Mucosa of gallbladder (tissue), 1 donor: ENCODE measurements at regions not wholly inside any gene's neighbourhood (a gene's known extent, or its start where the extent isn't known, plus 50 kb on each side); places are given as distances from the start of the nearest gene placed in this dataset.
A peak's percentile ranks its signal among the peaks of the same experiment; 100 is the strongest.

Source experiments
- DNase-seq: peaks from one replicate; pipeline ENCODE4 v3.0.0-alpha.2; 2020; ENCODE audit warnings: low spot score
- donor health status: DM: no; HTN: no; CAD: no.

DNA sequence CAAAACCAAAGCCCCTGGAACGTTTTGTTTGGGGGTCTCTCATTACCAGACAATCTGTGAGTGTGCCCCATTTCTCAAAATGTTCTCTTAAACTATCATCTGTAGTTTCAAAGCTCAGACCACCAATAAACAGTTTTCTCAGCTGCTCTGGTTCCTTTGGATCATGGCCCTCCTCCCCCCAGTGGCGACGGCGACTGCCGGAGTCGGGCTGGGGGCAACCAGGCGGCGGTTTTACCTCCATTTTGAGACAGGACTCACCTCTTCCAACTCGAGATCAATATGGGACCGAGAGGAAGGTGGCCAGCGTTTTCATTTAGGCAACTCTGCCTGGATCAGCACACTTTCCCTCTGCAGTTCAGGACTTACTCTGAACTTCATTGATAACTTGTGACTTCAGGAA is 141.5 kb upstream of the ZNF32 start:
- DNase-seq, result no peak

DNA sequence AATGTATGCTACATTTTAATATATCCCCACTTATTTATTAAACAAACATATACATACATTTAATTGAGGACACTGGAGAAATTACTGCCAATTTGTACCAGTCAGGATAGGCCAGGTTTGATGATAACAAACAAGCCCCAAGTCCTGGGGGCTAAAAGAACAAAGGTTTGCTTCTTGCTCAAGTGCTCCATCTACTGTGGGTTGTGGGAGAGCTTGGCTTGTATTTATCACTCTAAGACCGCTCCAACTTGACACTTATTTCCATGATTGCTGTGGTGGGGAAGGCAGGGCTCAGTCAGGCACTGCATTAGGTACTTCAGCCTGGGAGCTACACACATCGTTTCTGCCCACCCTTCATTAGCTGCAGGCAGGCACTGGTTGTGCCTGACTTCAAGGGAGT is 136.6 kb upstream of the ZNF32 start:
- DNase-seq, result no peak

DNA sequence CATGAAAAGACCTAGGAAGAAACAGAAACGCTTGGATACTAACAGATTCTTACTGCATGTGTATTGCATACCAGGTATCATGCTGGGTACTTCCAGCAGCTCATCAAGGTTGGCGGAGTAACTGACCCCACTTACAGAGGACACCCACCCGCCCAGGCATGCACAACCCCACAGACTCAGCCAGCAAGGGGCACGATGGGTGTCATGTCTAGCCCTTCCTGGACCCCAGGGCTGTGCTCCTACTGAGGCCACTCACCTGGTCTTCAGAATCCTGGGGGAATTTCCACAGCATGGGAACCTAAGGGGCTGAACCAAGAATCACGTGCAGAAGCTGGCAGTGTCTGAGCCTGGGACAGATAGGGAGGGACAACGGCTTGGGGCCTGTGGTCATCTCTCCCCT is 134.1 kb upstream of the ZNF32 start:
- no peak for DNase-seq

DNA sequence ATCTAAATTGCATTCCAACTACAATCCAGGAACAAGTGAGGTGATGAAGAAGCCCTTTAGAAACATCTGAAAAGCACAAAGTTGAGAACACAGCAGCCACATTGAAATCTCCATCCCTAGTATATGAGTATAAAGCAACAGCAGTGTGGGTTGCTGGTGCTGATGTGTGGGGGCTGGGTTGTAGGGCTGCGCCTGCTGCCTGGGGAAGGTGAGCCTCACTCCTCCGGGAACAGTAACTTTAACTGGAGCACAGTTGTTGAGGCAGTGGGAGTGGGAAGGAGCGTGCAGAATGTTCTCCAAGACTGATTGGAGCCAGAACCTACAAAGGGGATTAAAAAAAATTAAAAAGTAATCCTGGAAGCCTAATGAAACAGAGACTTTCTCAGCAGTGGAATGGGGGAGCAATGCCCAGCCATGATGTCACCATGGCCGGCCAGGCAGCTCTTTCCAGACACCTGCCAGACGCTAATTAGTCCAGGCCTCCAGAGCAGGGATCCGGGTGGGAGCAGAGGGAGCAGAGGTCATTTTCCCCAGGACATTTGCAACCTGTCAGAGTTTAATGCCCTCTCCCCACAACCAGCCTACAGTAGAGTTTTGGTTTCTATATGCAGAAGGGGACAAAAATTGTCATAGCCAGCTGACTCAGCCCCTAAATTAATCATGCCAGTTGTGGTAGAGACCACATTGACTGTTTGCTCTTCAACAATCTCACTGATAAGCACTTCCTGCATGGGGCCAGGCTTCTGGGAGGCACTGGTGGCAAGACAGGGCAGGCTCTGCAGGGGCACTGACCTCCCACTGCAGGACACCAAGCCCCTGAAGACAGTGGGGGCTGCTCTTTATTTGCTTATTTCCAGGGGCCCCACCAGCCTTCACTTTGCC is 133.0 kb upstream of the ZNF32 start:
- peak; percentile 36 for DNase-seq

DNA sequence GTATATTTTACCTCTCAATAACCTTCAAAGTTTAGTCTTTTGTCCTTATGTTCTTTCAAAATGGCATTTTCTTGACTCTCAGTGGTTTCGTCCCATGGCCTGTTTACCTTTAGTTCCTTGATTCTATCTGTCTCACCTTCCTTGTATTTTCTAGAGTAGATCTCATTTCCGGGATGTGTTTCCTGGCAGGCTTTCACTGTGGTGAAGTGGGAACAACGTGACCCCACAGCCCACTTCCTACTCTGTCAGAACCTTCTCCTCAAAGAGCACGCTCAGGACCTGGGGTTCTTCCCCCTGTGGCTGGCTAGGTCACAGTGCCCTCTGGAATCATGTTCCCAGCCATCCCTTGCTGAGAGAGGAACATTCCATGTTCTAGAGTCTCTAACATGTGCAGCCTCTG is 129.9 kb upstream of the ZNF32 start:
- DNase-seq, result no peak

DNA sequence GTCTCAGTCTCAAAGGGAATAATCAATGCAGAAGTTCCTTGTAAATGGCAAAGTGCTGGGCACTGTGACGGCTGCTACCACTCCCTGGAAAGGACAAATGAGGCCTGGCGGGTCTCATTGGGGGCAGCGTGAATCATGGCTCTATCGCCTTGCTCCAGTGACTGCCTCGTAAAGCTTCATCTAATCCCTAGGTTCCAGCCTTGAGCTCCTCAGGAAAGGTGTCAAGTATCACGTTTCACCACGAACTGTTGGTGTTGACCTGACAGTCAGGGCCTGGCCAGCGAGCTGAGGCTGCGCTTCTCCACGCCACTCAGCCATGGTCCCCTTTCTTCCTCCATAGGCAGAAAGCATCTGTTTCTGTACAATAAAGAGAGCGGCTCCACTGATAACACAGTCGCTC is 126.7 kb upstream of the ZNF32 start:
- no peak for DNase-seq

DNA sequence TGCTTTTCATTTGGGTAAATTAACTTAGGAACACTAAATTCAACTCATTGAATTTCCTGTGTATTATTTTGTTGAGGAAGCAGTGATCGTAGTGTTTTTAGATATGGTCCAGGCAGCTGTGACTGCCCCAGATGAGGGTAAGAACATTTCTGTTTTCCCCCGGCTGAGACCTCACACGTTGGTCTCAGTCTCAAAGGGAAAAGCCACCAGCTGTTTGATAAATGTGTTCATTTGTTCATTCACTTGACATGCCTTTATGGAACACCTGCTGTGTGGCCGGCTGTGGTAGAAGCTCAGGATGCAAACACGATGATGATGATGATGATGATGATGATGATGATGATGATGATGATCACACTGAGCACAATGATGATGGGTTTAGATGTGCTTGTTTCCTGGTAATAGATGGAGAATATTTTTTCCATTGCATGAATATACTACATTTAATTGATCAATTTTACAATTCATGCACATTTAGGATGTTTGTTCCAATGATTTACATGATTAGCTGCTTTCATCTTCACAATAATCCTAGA is 125.6 kb upstream of the ZNF32 start:
- no peak for DNase-seq

DNA sequence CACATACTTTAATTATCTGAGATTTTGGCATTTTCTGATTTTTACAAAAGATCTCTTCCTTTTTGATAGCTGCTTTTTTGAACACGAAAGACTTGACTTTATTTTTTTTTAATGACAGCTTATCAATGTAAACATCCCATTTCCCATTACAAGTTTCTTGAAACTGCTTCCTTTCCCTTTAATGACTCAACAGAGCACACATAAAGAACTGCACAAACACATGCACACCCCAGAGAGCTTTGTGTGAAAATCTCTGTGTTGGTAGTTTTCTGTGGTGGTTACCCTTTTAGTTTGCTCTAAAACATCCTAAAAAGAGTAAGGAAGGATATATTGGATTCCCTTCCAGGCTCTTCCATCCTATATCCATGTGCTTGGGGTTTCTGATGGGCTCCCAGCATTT is 125.1 kb upstream of the ZNF32 start:
- DNase-seq, result no peak

DNA sequence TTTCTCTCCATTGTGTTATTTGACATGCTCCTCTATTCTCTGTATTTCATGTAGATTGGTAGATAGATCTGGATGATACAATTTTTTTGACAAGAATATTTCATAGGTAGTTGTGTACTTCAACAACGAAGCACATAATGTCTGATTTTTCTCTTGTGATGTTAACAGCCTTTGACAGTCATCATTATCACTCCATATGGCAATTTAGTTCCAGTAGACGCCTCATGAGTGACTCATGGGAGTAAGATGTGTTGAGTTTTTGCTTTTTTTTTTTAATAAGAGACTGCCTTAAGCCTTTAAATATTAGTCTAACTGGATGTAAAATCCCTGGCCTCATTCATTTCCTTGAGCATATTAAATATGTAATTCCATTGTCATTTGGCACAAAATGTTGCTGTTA is 123.5 kb upstream of the ZNF32 start:
- no peak for DNase-seq

DNA sequence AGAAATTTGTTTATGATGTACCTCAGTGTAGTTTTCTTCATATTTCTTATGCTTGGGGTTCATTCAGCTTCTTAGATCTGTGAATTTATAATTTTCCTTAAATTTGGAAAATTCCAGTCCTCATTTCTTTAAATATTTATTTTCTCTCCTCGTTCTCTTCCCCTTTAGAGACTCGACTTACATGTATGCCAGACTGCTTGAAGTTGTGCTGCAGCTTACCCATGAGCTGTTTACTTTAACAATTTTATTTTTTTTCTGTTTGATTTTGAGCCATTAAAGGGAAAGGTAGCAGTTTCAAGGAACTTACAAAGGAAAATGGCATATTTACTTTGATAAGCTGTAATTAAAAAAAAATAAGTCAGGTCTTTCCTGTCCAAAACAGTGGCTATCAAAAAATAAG is 123.0 kb upstream of the ZNF32 start:
- DNase-seq, result no peak

DNA sequence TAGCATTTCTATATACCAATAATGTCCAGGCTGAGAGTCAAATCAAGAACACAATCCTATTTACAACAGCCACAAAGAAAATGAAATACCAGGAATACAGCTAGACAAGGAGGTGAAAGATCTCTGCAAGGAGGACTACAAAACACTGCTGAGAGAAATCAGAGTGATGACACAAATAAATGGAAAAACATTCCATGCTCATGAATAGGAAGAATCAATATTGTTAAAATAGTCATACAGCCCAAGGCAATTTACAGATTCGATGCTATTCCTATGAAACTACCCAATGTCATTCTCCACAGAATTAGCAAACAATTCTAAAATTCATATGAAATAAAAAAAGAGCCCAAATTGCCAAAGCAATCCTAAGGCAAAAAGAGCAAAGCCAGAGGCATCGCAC is 116.8 kb upstream of the ZNF32 start:
- no peak for DNase-seq

DNA sequence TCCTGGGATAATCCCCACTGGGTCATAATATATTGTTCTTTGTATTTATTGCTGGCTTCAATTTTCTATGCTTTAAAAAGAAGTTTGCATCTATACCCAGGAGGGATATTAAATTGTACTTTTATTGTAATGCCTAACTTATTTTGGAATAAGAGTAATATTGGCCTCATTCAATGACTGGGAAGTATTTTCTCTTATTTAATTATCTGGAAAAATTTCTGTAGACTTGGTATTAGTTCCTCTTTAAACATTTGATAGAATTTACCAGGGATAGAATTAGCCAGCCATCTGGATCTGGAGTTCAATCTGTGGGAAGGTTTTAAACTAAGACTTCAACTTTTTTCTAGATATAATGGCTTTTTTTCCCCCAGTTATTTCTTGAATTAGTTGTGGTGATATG is 115.2 kb upstream of the ZNF32 start:
- no peak for DNase-seq

DNA sequence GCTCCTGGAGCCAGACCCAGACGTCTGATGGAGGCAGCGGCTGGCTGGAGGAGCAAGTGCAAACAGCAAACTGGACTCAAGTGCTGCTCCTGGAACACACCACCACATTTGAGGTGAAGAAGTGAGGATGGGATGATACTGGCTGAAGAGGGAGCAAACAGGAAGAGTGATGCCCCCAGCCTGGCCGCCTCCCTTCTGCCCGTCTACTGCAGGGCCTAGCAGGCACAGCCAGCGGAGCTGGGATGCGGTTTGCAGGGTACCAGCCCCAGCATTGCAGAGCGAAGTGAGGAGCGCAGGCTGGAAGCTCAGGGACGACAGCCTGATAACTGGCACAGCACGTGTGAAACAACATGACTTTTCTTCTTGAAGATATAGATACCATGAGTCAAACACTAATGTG is 111.8 kb upstream of the ZNF32 start:
- DNase-seq, result no peak

DNA sequence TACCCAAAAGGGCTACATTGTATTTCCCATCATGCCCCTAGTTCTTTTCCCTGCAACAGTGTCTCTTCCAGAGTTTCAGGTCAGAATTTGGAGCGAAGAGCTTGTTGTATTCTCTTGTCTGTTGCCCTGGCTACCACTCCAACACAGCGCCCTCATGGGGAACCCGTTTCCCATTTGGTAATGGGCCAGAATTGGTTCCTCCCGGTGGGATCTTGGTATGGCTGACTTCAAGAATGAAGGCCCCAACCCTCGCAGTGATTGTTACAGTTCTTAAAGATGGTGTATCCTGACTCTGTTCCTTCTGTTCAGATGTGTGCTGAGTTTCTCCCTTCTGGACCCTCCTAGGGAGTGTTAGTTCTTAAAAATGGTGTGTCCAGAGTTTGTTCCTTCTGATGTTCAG is 110.5 kb upstream of the ZNF32 start:
- DNase-seq, result no peak

DNA sequence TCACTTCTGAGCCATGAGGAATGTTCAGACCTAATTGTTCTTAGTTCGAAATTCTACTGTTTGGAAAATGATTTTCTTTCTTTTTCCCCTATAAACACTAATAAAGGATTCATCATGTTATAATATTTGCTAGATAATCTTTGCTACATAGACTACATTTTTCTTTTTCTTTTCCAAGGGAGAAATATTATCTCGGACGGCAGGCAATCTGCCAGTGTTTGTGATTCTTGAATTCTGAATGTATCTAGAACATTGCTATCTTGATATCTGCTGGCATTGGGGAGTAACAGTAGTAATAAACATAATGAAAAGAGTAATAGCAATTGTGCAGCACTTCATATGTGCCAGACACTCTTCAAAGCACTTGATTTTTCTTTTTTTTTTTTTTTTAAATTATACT is 107.7 kb upstream of the ZNF32 start:
- no peak for DNase-seq

DNA sequence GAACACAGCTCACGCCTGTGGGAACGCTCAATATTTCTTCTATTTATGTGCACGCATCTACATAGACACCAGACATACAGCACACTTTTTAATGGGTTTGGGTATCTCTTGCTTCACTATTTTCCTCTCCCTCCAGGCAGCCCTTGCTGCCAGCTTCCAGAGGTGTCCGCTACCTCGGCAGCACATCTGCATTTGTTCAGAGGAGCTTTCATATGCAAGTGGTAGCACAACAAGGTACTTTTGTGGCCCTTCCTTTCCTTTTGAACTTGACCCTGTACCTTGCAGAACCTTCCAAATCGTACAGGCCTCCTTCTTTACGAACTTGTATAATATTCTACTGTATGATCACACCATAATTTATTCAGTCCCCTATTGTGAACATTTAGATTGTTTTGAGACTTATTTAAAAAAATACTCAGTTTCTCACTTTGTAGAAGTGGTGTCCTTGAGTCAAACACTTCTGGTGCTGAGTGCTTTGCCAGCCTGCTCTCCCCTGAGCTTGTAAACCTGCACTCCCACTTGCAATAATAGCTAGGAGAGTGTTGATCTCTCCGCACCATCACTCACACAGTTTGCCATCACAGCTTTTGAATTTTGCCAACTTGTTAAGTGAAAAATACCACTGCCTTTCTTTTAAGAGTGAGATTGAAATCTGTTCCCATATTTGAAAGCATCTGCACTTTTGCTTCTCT is 106.0 kb upstream of the ZNF32 start:
- no peak for DNase-seq

DNA sequence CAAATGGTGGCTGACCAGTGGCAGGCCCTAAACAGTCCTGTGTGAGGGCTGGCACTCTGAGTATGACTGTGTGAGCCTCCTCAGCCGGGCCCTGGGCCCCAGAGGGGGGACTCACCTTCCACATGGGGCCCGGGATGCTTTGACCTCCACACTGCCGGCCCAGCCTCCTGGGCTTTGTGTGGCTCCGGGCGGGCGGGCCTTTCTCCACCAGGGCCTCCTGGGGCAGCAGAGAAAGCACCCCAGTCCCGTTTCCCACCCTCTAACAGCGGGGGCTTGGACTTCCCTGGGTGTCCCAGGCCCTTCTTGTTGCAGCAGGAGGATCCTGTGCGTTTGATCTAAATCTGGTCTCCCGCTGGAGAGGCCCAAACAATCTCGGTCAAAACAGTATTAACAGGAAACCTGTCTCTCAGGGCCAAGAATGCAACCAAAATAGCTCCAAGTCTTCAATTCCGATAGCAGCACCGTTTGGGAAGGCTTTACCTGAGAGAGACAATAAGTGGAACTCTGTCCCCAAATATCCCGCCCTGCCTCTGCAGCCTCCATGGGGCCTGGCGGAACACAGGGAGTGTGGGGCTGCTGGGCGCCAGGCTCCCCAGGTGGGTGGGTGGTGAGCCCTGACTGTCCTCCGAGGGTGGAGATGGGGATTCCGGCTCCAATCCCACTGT is 104.8 kb upstream of the ZNF32 start:
- no peak for DNase-seq

DNA sequence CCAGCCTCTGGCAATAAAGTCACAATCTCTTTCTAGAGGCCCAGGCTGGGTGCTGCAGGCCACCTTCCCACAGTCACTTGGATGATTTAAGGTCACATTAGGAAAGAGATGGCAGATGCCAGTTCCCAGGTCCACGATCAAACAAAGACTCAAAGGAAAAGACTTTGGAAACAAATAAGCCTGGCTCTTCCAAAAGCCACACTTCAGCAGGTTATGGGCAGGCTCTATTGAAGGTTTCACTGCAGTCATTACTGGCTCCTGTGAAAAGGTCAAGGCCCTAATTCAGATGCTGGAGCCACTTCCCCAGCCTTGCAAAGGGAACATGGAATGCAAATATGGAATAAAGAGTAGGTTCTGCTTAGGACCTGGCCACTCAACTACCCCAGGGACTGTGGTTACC is 104.0 kb upstream of the ZNF32 start:
- DNase-seq, result no peak

DNA sequence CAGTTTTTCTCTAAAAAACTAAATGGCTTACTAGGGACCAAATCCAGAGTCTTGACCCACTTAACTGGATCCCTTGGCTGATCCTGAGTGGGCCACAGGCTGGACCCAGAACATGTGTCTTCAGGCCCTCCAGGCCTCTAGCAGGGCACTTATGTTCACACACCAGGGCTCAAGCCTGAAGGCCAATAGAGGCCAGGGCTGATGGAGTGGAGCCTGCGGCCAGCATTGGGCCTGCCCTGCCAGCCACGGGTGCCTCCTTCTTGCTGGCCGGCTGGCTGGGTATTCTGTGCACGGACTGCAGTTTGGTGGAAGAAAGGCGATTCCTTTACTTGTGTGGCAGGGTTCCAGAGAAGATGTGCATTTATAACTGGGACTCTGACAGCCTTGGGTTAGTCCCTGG is 103.0 kb upstream of the ZNF32 start:
- no peak for DNase-seq

DNA sequence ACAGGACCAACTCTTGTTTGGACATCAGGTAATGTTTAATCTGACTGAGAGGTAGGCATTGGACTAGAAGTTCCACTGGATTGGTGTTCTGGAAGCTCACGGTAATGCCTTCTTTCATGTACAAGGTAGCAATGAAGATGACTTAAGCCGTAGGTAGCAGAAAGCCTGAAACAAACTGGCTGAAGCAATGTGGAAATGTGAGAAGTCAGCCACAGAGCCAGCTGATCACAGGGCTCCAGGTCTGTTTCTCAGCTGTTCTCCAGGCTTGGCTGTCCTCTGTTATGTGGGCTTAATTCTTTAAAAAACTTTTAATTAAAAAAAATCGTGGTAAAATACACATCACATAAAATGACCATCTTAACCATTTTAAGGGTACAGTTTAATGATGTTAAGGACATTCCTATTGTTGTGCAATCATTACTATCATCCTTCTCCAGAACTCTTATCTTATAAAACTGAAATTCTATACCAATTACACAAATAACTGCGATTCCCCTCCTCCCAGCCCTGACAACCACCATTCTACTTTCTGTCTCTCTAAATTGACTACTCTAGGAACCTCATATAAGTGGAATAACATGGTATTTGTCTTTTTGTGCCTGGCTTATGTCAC is 101.4 kb upstream of the ZNF32 start:
- no peak for DNase-seq

DNA sequence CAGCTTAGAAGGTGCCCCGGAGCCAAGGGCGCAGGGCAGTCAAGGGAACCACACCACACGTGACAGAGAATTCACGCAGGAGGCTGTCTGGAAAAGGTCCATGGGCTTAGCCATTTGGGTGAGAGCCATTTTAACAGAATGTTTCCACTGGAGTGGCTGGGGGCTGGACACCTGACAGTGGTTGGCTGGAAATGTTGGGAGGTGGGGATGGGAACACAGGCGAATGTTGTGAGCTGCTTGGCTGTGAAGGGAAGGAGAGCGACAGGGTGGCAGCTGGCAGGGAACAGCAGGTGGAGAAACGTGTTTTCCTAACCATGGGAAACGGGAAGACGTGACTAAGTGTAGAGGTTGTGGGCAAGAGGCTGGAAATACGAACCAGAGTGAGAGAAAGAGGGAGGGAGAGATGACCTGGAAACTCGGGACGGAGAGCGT is 100.5 kb upstream of the ZNF32 start:
- DNase-seq, result no peak

DNA sequence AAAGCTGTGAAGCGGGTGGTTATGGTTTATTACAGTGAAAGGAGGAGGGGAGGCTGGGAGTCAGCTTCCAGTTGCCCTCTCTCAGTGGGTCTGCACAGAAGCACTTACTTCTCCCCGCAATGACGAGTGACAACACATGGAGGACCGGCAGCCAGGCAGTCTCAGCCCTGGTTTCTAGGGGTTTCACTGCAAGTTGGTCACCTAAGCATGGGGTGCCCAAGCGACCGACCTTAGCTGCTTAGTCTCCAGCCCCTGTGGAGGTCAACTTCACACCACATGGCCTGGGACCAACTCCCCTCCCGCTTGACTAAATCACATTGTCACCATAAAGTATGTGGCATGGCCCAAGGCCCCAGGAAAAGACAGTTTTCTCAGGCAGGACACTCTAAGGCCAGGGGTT is 99.9 kb upstream of the ZNF32 start:
- no peak for DNase-seq
